Endodermal cell (in vitro differentiated cells): ENCODE measurements at regions not wholly inside any gene's neighbourhood (a gene's known extent, or its start where the extent isn't known, plus 50 kb on each side); places are given as distances from the start of the nearest gene placed in this dataset.

ENCODE experiments used
- DNase-seq: peaks from one replicate; pipeline ENCODE4 v3.0.0-alpha.2; 2017
- H3K27ac ChIP-seq: 2 replicates; pipeline ENCODE4 v1.5.1; 2013; ENCODE audit warnings: mild to moderate bottlenecking, low read depth, low read length, moderate library complexity
- H3K27me3 ChIP-seq: 2 replicates; pipeline ENCODE4 v1.6.1; 2013; ENCODE audit warnings: mild to moderate bottlenecking, low read length, moderate library complexity; ENCODE audit not compliant: insufficient read depth, control insufficient read depth, poor library complexity, severe bottlenecking
- H3K36me3 ChIP-seq: 2 replicates; pipeline ENCODE4 v1.7.0; 2013; ENCODE audit warnings: mild to moderate bottlenecking, low read length, moderate library complexity; ENCODE audit not compliant: control insufficient read depth, insufficient read depth
- H3K4me1 ChIP-seq: one replicate; pipeline ENCODE4 v1.7.0; 2013; ENCODE audit warnings: low read length; ENCODE audit not compliant: control insufficient read depth, insufficient read depth
- H3K4me3 ChIP-seq: 2 replicates; pipeline ENCODE4 v1.5.1; 2013; ENCODE audit warnings: mild to moderate bottlenecking, low read length, moderate library complexity
- H3K9ac ChIP-seq: 2 replicates; pipeline ENCODE4 v1.6.1; 2013; ENCODE audit warnings: mild to moderate bottlenecking, low read length, moderate library complexity; ENCODE audit not compliant: poor library complexity, severe bottlenecking; ENCODE audit errors: extremely low read depth
- H3K9me3 ChIP-seq: 2 replicates; pipeline ENCODE4 v1.6.1; 2013; ENCODE audit warnings: mild to moderate bottlenecking, low read length, moderate library complexity; ENCODE audit not compliant: control insufficient read depth
- H3K27ac Mint-ChIP-seq: 2 replicates; pipeline ENCODE4 v1.8.0; 2020; ENCODE audit warnings: mixed read lengths
- H3K27me3 Mint-ChIP-seq: 2 replicates; pipeline ENCODE4 v1.8.0; 2021; ENCODE audit warnings: mild to moderate bottlenecking, mixed read lengths; ENCODE audit not compliant: insufficient read depth
- H3K36me3 Mint-ChIP-seq: 2 replicates; pipeline ENCODE4 v1.8.0; 2020; ENCODE audit warnings: low read depth, mixed read lengths
- H3K4me1 Mint-ChIP-seq: 2 replicates; pipeline ENCODE4 v1.8.0; 2020; ENCODE audit warnings: mixed read lengths
- H3K4me3 Mint-ChIP-seq: 2 replicates; pipeline ENCODE4 v1.8.0; 2020; ENCODE audit warnings: mild to moderate bottlenecking, moderate library complexity, mixed read lengths
- H3K9me3 Mint-ChIP-seq: 2 replicates; pipeline ENCODE4 v1.8.0; 2020; ENCODE audit warnings: mild to moderate bottlenecking, mixed read lengths
- CTCF ChIP-seq: fragments of 200-600 bp; sonication (generic); conservative IDR thresholded peaks from 2 replicates; pipeline ENCODE4 v1.5.0; 2021; ENCODE audit warnings: antibody characterized with exemption, mild to moderate bottlenecking
- WGBS, 2 experiments: methylation state at CpG; one replicate each; pipeline versions ENCODE4 v1.1.5 to v1.1.7; 2013; ENCODE audit warnings: missing lambda C conversion rate in 2 of 2, mixed read lengths in 1 of 2; ENCODE audit not compliant: insufficient coverage in 1 of 2, insufficient read length in 1 of 2; 5-methylcytosine and 5-hydroxymethylcytosine counted together

- Histone ChIP-seq H3K27me3 (no peaks in the 10 kb centered on the region), H3K9me3 (no peaks in the 10 kb centered on the region), H3K9ac (no peak overlapping the region), H3K4me1 (no peaks in the 10 kb centered on the region), H3K36me3 (no peaks in the 10 kb centered on the region), H3K4me3 (no peak overlapping the region), H3K27ac (no peak overlapping the region)
- 89 to 100% methylated on average over 1 to 2 of the region's 2 CpGs for WGBS, 2 experiments
- Mint-ChIP-seq H3K27me3 (no peaks in the 10 kb centered on the region), H3K36me3 (no peaks in the 10 kb centered on the region), H3K4me1 (no peaks in the 10 kb centered on the region), H3K4me3 (no peak overlapping the region), H3K9me3 (no peaks in the 10 kb centered on the region), H3K27ac (no peak overlapping the region)
- DNase-seq: no peak
- TF ChIP-seq CTCF: no peak
These were observed 68.5 kb upstream of the BTN3A2 start for GRCh38 chr6:26296556-26296856.

- DNase-seq: no peak
- Mint-ChIP-seq H3K4me3 (no peak overlapping the region), H3K36me3 (no peaks in the 10 kb centered on the region), H3K27me3 (no peaks in the 10 kb centered on the region), H3K9me3 (no peaks in the 10 kb centered on the region), H3K4me1 (no peaks in the 10 kb centered on the region), H3K27ac (no peak overlapping the region)
- no peak overlapping the region for H3K9ac ChIP-seq
- TF ChIP-seq CTCF: no peak
- WGBS, 2 experiments: 85 to 100% methylated on average over 2 to 4 of the region's 4 CpGs
- no peaks in the 10 kb centered on the region for H3K9me3 ChIP-seq
- H3K4me3 ChIP-seq: no peak overlapping the region
- no peaks in the 10 kb centered on the region for H3K36me3 ChIP-seq
- no peaks in the 10 kb centered on the region for H3K4me1 ChIP-seq
- no peak overlapping the region for H3K27ac ChIP-seq
- no peaks in the 10 kb centered on the region for H3K27me3 ChIP-seq
These were observed 67.9 kb upstream of the BTN3A2 start for GRCh38 chr6:26296857-26297648.

- Mint-ChIP-seq H3K9me3 (no peaks in the 10 kb centered on the region), H3K27me3 (no peaks in the 10 kb centered on the region), H3K36me3 (no peaks in the 10 kb centered on the region), H3K27ac (no peak overlapping the region), H3K4me1 (peaks cover 1% of the 10 kb centered on the region), H3K4me3 (peak overlapping the region; percentile 64)
- peak overlapping the region; percentile 76 for H3K4me3 ChIP-seq
- TF ChIP-seq CTCF: no peak
- no peak overlapping the region for H3K9ac ChIP-seq
- no peaks in the 10 kb centered on the region for H3K36me3 ChIP-seq
- H3K27me3 ChIP-seq: no peaks in the 10 kb centered on the region
- H3K27ac ChIP-seq: no peak overlapping the region
- 47 to 65% methylated on average over 5 to 23 of the region's 23 CpGs for WGBS, 2 experiments
- H3K9me3 ChIP-seq: no peaks in the 10 kb centered on the region
- peak; percentile 80 for DNase-seq
- no peaks in the 10 kb centered on the region for H3K4me1 ChIP-seq
These were observed 65.5 kb upstream of the BTN3A2 start for GRCh38 chr6:26299286-26300042.
